ENCODE measurements at regions not wholly inside any gene's neighbourhood (a gene's known extent, or its start where the extent isn't known, plus 50 kb on each side); places are given as distances from the start of the nearest gene placed in this dataset.

GRCh38 chr5:98606961-98607360 lies 166.5 kb upstream of the RGMB start:
- TF ChIP-seq POLR2A (IDR thresholded peaks at IDR 0.05) = no peak
- TF ChIP-seq CTCF (IDR thresholded peaks at IDR 0.05) = no peak
- no peak for TF ChIP-seq POLR2AphosphoS5 (IDR thresholded peaks at IDR 0.05)
